ENCODE measurements at regions not wholly inside any gene's neighbourhood (a gene's known extent, or its start where the extent isn't known, plus 50 kb on each side); places are given as distances from the start of the nearest gene placed in this dataset.

GRCh38 chr21:35416866-35417489 lies 367.9 kb upstream of the RUNX1 start:
- TF ChIP-seq POU6F1 (CRISPR knock-in tag; IDR thresholded peaks at IDR 0.05; ENCODE audit: borderline replicate concordance, low read depth) (no peak), ARNTL (CRISPR knock-in tag; IDR thresholded peaks at IDR 0.05; ENCODE audit: borderline replicate concordance, low read depth) (no peak), PATZ1 (CRISPR knock-in tag; IDR thresholded peaks at IDR 0.05; ENCODE audit: borderline replicate concordance) (no peak), RARB (CRISPR knock-in tag; IDR thresholded peaks at IDR 0.05) (no peak), ZFP30 (CRISPR knock-in tag; IDR thresholded peaks at IDR 0.05) (no peak), ZNF565 (CRISPR knock-in tag; conservative IDR thresholded peaks at IDR 0.05; ENCODE audit: low read depth) (no peak), CREB5 (CRISPR knock-in tag; IDR thresholded peaks at IDR 0.05; ENCODE audit: low read depth) (no peak)

All from SK-N-SH treated with all-trans-retinoic acid at 6 μM for 48 hours (cell line).